ENCODE measurements at regions not wholly inside any gene's neighbourhood (a gene's known extent, or its start where the extent isn't known, plus 50 kb on each side); places are given as distances from the start of the nearest gene placed in this dataset.
"Not testable (repeated sequence)": the region's sequence is repeated elsewhere in the genome, so short reads cannot be mapped to it uniquely, and the experiment has no call there.

- DNase-seq = no peak
Measured at GRCh38 chr20:43364001-43364400, 93.7 kb upstream of the SRSF6 start.

- DNase-seq = no peak
Measured at GRCh38 chr20:43363506-43363905, 94.2 kb upstream of the SRSF6 start.

GRCh38 chr20:43361526-43361925 is 96.2 kb upstream of the SRSF6 start:
- no peak for DNase-seq

DNA sequence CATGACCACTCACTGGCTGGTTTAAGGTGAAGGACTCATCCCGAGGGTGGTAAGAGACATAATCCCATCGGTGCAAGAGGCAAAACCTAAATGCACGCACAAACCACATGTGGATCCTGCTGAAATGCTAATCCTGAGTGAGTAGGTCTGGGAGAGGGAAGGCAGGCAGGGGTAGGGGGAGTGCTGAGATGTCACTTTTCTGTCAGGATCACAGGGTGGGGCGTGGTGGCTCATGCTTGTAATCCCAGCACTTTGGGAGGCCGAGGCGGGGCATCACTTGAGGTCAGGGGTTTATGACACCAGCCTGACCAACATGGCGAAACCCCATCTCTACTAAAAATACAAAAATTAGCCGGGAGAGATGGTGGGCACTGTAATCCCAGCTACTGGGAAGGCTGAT is 97.7 kb upstream of the SRSF6 start:
- DNase-seq = no peak

GRCh38 chr20:43358811-43359210 is 98.9 kb upstream of the SRSF6 start:
- DNase-seq = no peak

GRCh38 chr20:43357352-43357751 is 100.3 kb upstream of the SRSF6 start:
- no peak for DNase-seq

DNA sequence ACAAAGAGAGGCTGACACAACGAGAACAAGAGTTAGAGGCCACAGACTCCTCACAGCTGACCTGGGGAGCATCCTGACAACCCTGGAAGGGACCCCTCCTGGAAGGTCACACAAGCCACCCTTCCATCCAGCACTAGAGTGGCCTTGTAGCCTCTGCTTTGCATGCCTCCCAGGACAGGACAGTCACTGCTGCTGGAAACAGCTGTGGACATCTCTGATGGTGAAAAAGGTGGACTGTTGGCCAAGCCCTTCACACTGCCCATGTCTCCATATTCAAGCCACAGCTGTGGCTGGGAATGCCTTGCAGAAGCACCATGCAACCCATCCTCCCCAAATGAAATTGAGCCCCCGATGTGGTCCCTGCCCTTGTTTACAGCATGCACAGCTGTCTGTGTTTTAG is 102.1 kb upstream of the SRSF6 start:
- no peak for DNase-seq

GRCh38 chr20:43352996-43353395 is 104.7 kb upstream of the SRSF6 start:
- no peak for DNase-seq

GRCh38 chr20:43350694-43351093 is 107.0 kb upstream of the SRSF6 start:
- DNase-seq = not testable (repeated sequence)

GRCh38 chr20:43349841-43350240 is 107.9 kb upstream of the SRSF6 start:
- DNase-seq = no peak

GRCh38 chr20:43347839-43348238 is 109.9 kb upstream of the SRSF6 start:
- not testable (repeated sequence) for DNase-seq

DNA sequence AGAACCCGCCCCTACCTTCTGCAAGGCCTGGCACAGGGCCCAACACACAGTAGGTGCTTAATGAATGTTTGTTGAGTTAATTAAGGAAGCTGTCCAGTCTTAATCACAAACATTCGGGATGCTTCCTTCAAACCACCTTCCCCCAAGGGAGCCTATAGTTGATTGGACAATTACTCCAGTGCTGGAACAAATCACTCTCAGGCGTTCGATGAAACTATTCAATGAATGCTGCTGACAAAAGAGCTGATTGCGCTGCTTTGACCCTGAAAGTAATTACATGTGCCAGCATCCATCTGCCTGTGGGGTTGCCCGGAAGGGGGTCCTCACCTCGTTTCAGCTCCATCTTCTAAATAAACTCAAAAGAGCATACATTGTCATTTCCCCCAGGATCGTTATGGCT is 112.0 kb upstream of the SRSF6 start:
- no peak for DNase-seq

DNA sequence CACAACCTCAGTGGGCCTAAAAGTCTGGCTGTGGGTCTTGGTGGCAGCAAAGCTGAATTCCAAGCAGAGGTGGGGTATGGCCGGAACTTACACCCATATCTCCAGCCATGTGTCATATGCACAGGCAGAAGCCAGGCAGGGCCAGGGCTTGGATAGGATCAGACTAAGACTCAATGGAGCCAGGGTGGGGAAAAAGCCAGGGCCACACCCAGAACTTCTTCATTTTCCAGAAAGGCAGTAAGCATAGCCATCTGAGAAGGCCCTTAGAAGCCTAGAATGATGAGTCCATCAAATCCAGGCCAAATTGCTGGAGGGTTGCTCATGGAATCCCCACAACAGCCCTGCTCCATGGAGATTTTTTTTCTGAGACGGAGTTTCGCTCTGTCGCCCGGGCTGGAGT is 116.2 kb upstream of the SRSF6 start:
- no peak for DNase-seq

GRCh38 chr20:43337036-43337435 is 120.7 kb upstream of the SRSF6 start:
- DNase-seq = no peak

GRCh38 chr20:43334080-43334479 is 123.6 kb upstream of the SRSF6 start:
- no peak for DNase-seq

DNA sequence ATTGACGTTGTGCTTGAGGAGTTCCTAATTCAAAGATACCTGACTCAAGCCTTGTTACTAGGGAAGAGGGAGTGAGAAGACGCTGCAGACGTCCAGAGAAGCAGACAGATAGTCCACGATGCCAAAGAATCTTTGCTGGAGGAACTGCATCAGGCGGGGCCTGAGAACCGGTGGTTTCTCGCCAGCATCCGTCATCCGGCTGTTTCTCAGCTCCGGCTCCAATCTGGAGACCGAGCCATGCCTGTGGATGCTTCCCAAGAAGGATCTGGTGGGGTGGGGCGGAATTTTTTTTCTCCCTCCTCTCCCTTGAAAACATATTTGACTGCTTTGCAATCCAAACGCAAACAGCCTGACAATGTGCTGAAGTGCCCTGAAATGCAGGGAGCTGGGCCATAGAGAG is 125.8 kb upstream of the SRSF6 start:
- no peak for DNase-seq

GRCh38 chr20:43328697-43329096 is 129.0 kb upstream of the SRSF6 start:
- DNase-seq = no peak

DNA sequence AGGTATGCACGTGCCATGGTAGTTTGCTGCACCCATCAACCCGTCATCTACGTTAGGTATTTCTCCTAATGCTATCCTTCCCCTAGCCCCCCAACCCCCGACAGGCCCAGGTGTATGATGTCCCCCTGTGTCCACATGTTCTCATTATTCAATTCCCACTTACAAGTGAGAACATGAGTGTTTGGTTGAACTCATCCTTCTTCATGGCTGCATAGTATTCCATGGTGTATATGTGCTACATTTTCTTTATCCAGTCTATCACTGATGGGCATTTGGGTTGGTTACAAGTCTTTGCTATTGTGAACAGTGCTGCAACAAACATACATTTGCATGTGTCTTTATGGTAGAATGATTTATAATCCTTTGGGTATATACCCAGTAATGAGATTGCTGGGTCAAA is 130.5 kb upstream of the SRSF6 start:
- not testable (repeated sequence) for DNase-seq

GRCh38 chr20:43325926-43326325 is 131.8 kb upstream of the SRSF6 start:
- DNase-seq = no peak

- DNase-seq = no peak
Measured at GRCh38 chr20:43323592-43323991, 133.9 kb upstream of the PTPRT start.

- DNase-seq = peak; percentile 35
Measured at GRCh38 chr20:43322851-43323250, 133.1 kb upstream of the PTPRT start.

- no peak for DNase-seq
Measured at GRCh38 chr20:43320536-43320935, 130.8 kb upstream of the PTPRT start.

- no peak for DNase-seq
Measured at GRCh38 chr20:43318755-43319297, 129.1 kb upstream of the PTPRT start.

DNA sequence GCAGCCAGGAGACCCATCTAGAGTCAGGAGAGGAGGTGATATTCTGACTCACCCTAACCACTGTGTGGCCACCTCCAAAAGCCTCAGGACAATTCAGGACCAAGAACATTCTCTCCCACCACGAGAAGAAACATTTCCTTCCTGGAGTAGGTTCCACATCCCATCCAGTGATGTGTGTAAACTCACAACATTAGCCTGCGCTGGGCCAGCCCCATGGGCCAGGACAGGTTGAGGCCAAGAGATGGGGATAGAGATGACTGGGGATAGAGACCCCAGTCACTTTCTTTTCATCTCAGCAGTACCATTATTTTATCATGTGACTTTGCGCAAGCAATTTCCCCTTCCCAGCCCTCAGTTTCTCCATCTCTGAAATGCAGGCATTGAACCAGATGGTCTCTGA is 126.6 kb upstream of the PTPRT start:
- DNase-seq = no peak

GRCh38 chr20:43309266-43309665 is 119.6 kb upstream of the PTPRT start:
- no peak for DNase-seq

- DNase-seq = no peak
Measured at GRCh38 chr20:43306837-43307236, 117.1 kb upstream of the PTPRT start.
